Adipocyte (in vitro differentiated cells): ENCODE measurements at regions not wholly inside any gene's neighbourhood (a gene's known extent, or its start where the extent isn't known, plus 50 kb on each side); places are given as distances from the start of the nearest gene placed in this dataset.
"Not testable (repeated sequence)": the region's sequence is repeated elsewhere in the genome, so short reads cannot be mapped to it uniquely, and the experiment has no call there.

Experiments used
- DNase-seq: peaks from one replicate; pipeline ENCODE4 v3.0.0-alpha.2; 2015; ENCODE audit warnings: low read depth
- H3K27me3 ChIP-seq: replicated peaks from 2 replicates; pipeline ENCODE4 v1.7.0; 2013; ENCODE audit warnings: mild to moderate bottlenecking, low read length, moderate library complexity; ENCODE audit not compliant: control insufficient read depth, insufficient read depth
- H3K36me3 ChIP-seq: 2 replicates; pipeline ENCODE4 v1.7.0; 2013; ENCODE audit warnings: low read length, mild to moderate bottlenecking, moderate library complexity; ENCODE audit not compliant: control insufficient read depth, insufficient read depth, severe bottlenecking
- H3K4me1 ChIP-seq: 2 replicates; pipeline ENCODE4 v1.7.0; 2013; ENCODE audit warnings: mild to moderate bottlenecking, low read length, moderate library complexity; ENCODE audit not compliant: control insufficient read depth, insufficient read depth
- H3K4me3 ChIP-seq: 2 replicates; pipeline ENCODE4 v1.7.0; 2013; ENCODE audit warnings: mild to moderate bottlenecking, low read length, moderate library complexity
- H3K9ac ChIP-seq: 2 replicates; pipeline ENCODE4 v1.7.0; 2013; ENCODE audit warnings: mild to moderate bottlenecking, low read length, moderate library complexity
- H3K9me3 ChIP-seq: 2 replicates; pipeline ENCODE4 v1.7.0; 2013; ENCODE audit warnings: mild to moderate bottlenecking, low read length, moderate library complexity; ENCODE audit not compliant: control insufficient read depth

GRCh38 chr5:60530144-60530848, 169.7 kb downstream of the DEPDC1B start:
- not testable (repeated sequence) for H3K36me3 ChIP-seq, DNase-seq, H3K27me3 ChIP-seq, H3K9me3 ChIP-seq, H3K4me1 ChIP-seq, H3K4me3 ChIP-seq, H3K9ac ChIP-seq

GRCh38 chr5:60529001-60529400, 171.0 kb downstream of the DEPDC1B start:
- H3K9me3 ChIP-seq = no peaks in the 10 kb centered on the region
- DNase-seq = no peak
- no peak overlapping the region for H3K9ac ChIP-seq
- H3K4me1 ChIP-seq = no peaks in the 10 kb centered on the region
- H3K36me3 ChIP-seq = no peaks in the 10 kb centered on the region
- peaks cover 7% of the 10 kb centered on the region for H3K27me3 ChIP-seq
- H3K4me3 ChIP-seq = no peak overlapping the region

- no peaks in the 10 kb centered on the region for H3K4me1 ChIP-seq
- no peak overlapping the region for H3K9ac ChIP-seq
- H3K27me3 ChIP-seq = peaks cover 7% of the 10 kb centered on the region
- no peak for DNase-seq
- no peaks in the 10 kb centered on the region for H3K9me3 ChIP-seq
- H3K36me3 ChIP-seq = no peaks in the 10 kb centered on the region
- H3K4me3 ChIP-seq = no peak overlapping the region
These were observed 172.9 kb downstream of the DEPDC1B start for GRCh38 chr5:60527072-60527471.

GRCh38 chr5:60526336-60526875, 173.6 kb downstream of the DEPDC1B start:
- Histone ChIP-seq H3K4me3 (no peak overlapping the region), H3K36me3 (no peaks in the 10 kb centered on the region), H3K9me3 (no peaks in the 10 kb centered on the region), H3K27me3 (peaks cover 7% of the 10 kb centered on the region), H3K9ac (no peak overlapping the region), H3K4me1 (no peaks in the 10 kb centered on the region)
- DNase-seq = no peak

- H3K4me3 ChIP-seq = no peak overlapping the region
- no peaks in the 10 kb centered on the region for H3K36me3 ChIP-seq
- no peak overlapping the region for H3K9ac ChIP-seq
- H3K9me3 ChIP-seq = no peaks in the 10 kb centered on the region
- DNase-seq = peak; percentile 24
- H3K4me1 ChIP-seq = no peaks in the 10 kb centered on the region
- H3K27me3 ChIP-seq = peaks cover 25% of the 10 kb centered on the region
These were observed 177.6 kb downstream of the DEPDC1B start for GRCh38 chr5:60522292-60522905.

- no peak for DNase-seq
- no peaks in the 10 kb centered on the region for H3K9me3 ChIP-seq
- no peak overlapping the region for H3K4me3 ChIP-seq
- H3K9ac ChIP-seq = no peak overlapping the region
- no peaks in the 10 kb centered on the region for H3K36me3 ChIP-seq
- H3K27me3 ChIP-seq = peaks cover 33% of the 10 kb centered on the region
- no peaks in the 10 kb centered on the region for H3K4me1 ChIP-seq
These were observed 178.3 kb downstream of the DEPDC1B start for GRCh38 chr5:60521376-60522291.

- Histone ChIP-seq H3K4me1 (no peaks in the 10 kb centered on the region), H3K36me3 (no peaks in the 10 kb centered on the region), H3K4me3 (no peak overlapping the region), H3K27me3 (peaks cover 29% of the 10 kb centered on the region), H3K9me3 (no peaks in the 10 kb centered on the region), H3K9ac (no peak overlapping the region)
- no peak for DNase-seq
These were observed 179.3 kb downstream of the DEPDC1B start for GRCh38 chr5:60520451-60521227.

- no peak overlapping the region for H3K4me3 ChIP-seq
- no peaks in the 10 kb centered on the region for H3K4me1 ChIP-seq
- H3K36me3 ChIP-seq = no peaks in the 10 kb centered on the region
- H3K9ac ChIP-seq = no peak overlapping the region
- DNase-seq = no peak
- peaks cover 26% of the 10 kb centered on the region for H3K27me3 ChIP-seq
- H3K9me3 ChIP-seq = no peaks in the 10 kb centered on the region
These were observed 180.6 kb downstream of the DEPDC1B start for GRCh38 chr5:60519372-60519771.

GRCh38 chr5:60517850-60518249, 182.1 kb downstream of the DEPDC1B start:
- H3K36me3 ChIP-seq = no peaks in the 10 kb centered on the region
- no peaks in the 10 kb centered on the region for H3K9me3 ChIP-seq
- H3K27me3 ChIP-seq = peaks cover 26% of the 10 kb centered on the region
- no peak overlapping the region for H3K4me3 ChIP-seq
- DNase-seq = no peak
- no peaks in the 10 kb centered on the region for H3K4me1 ChIP-seq
- H3K9ac ChIP-seq = no peak overlapping the region

GRCh38 chr5:60517094-60517694, 182.8 kb downstream of the DEPDC1B start:
- H3K9ac ChIP-seq = no peak overlapping the region

More at GRCh38 chr5:60517094-60517694, 182.8 kb downstream of the DEPDC1B start:
- Histone ChIP-seq H3K4me1 (no peaks in the 10 kb centered on the region), H3K36me3 (no peaks in the 10 kb centered on the region), H3K4me3 (no peak overlapping the region), H3K9me3 (no peaks in the 10 kb centered on the region), H3K27me3 (peaks cover 26% of the 10 kb centered on the region)
- DNase-seq = no peak
